Stromal cell of bone marrow (primary cell): ENCODE measurements at regions not wholly inside any gene's neighbourhood (a gene's known extent, or its start where the extent isn't known, plus 50 kb on each side); places are given as distances from the start of the nearest gene placed in this dataset.

Source experiments
- DNase-seq: peaks from one replicate; pipeline ENCODE4 v3.0.0-alpha.2; 2012; ENCODE audit warnings: low read depth

- no peak for DNase-seq
Measured at GRCh38 chr16:74232806-74233465, 63.7 kb upstream of the PSMD7 start.

DNA sequence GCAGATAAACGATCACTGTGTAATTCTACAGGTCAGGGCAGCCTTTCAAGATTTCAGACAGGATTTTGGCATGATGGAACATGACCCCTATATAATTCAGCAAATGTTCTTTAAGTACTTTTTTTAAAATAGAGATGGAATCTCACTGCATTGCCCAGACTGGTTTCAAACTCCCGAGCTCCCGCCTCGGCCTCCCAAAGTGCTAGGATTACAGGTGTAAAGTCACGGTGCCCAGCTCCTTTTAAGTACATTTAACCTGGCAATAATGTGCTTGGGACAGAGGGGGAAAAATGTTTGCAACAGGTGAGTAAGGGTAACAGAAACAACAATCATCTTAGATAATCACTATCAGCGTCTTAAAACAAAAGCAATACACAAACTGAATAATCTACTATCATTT, 66.5 kb upstream of the PSMD7 start:
- no peak for DNase-seq

DNA sequence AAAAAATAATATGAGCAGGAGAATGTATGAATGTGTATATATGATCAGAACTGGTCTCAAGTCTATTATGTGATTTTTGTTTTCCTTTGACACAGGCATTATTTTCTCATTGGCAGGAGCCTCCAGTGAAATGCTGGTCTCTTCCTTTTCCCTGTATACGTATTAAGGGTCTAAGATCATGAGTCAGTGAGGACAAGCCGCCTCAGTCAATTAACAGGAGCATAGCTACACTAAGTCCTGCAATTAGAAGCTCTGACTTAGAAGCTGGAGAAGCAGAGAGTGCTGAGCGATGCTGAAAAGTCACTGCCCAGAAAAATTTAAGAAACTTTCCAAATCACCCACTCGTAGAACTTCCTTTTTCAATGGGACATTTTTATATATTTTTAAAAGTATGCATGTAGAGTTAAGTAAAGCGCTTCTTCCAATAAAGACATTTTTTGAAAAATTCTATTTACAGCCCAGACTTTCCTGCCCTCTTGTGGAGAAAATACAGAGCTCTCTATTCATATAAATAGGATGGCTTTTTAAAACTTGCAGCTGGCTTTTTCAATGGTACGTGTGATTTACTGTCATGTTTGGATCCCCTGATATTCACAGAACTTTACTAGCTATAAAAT, 70.2 kb upstream of the PSMD7 start:
- peak; percentile 8 for DNase-seq

DNA sequence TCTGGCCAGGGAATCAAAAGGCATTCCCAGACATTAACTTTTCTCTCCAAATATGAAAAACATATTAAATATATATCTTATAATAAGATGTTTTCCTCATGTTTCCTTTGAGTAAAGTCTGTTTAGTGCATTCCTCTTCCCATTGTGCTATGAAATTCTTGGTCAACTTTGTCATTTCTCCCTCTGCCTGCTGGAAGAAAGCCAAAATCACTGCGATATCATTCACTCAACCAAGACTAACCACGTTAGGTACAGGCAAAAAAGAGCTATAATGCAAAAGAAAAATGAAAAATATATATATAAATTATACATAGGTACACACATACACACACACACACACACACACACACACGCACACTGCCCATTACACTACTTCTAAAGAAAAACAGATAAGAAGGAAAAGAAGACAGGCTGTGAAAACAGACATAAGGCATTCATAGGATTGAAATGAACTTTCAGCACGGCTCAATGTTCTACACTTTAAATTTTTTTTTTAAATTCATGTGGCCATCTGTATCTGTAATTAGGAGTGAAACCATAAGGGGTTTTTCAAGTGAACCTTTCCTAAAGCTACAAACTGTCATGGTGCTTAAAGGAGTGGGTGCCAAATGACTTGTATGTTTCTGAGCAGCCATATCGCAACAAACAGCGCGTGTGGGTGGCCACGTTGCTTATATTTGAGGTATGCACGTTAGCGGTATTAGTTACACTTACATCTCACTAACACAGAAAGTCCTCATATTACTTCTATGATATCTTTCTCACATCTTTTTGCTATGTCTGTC, 71.6 kb upstream of the PSMD7 start:
- peak; percentile 3 for DNase-seq

- DNase-seq, result no peak
Measured at GRCh38 chr16:74221828-74222227, 74.8 kb upstream of the PSMD7 start.

GRCh38 chr16:74219706-74220105, 76.9 kb upstream of the PSMD7 start:
- DNase-seq, result no peak

DNA sequence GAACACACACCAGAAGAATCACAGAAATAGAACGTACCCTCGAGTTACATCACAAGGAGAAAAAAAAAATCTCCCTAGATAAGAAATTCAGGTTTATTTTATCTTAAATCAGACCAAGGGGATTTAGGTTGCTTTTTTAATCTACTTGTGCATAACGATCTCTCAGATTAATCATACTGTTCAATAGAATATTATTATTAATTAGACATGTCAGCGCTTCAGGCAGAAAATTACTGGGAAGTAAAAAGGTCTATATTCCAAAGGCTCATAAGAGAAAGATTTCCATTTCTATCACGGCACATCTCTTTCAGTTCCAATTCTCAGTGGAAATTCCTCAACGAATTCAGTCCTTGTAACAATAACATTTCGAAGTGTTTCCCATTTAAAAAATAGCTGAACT, 77.7 kb upstream of the PSMD7 start:
- DNase-seq, result no peak

DNA sequence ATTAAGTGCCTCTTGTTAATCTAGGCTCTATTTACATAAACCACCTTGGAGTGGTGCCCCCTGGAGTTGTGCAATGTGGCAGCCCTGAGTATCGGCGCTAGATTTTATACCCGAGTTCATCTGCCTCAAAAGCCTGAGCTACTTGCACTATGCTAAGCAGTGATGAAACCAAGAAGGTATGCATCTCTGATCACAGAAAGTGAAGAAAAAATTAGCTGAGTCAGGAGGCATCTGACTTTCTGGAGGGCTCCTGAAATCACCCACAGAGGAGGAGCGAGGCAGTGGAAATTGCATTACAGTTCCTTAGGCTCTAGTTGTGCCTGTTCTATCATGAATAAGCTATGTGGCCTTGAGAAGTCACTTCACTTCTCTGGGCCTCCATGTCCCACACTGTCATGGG, 80.3 kb upstream of the PSMD7 start:
- no peak for DNase-seq

DNA sequence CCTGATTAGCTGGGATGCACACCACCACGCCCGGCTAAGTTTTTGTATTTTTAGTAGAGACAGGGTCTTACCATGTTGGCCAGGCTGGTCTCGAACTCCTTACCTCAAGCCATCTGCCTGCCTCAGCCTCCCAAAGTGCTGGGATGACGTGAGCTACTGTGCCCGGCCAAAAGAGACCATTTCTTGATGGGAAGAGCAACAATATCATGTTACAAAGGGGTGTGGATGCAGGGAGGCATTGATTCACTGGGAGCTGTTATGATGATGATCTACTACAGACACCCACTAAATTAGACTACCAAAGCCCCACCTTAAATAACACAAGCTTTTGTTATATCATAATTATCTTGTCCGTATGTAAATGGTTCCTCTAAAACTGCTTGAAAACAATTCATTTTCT, 81.4 kb upstream of the PSMD7 start:
- no peak for DNase-seq

GRCh38 chr16:74213372-74213771, 83.2 kb upstream of the PSMD7 start:
- DNase-seq, result no peak

- DNase-seq, result no peak
Measured at GRCh38 chr16:74210245-74210644, 86.4 kb upstream of the PSMD7 start.

GRCh38 chr16:74202009-74202408, 94.6 kb upstream of the PSMD7 start:
- no peak for DNase-seq

GRCh38 chr16:74201576-74201975, 95.0 kb upstream of the PSMD7 start:
- no peak for DNase-seq

DNA sequence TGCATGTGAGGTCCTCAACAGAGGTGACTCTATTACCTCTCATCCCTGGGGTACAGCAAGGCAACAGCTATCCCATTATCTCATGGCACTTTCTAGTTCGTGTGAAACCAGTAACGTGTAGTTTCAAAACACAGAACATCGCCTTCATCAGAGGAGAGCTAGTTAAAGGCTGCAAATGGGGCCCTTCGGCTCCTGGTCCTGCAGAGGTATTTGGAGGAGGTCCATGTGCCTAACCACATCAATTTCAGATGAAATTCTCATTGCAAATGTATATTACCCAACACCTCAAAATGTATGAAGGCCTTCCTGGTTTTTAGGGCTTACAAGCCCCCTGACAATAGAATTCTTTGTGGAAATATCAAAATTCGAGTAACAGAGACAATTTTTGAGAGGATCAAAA, 95.7 kb upstream of the PSMD7 start:
- DNase-seq, result no peak

DNA sequence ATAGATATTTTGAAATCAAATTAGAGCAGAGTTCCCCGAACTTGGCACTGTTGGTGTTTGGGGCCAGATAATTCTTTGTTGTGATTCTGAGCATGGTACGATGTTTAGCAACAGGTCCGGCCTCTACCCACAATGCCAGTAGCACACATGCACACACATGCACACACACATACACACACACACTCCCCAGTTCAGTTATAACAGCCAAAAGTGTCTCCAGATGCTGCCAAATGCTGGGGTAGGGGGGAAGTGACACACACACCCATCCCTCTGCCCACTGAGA, 96.8 kb upstream of the PSMD7 start:
- no peak for DNase-seq

DNA sequence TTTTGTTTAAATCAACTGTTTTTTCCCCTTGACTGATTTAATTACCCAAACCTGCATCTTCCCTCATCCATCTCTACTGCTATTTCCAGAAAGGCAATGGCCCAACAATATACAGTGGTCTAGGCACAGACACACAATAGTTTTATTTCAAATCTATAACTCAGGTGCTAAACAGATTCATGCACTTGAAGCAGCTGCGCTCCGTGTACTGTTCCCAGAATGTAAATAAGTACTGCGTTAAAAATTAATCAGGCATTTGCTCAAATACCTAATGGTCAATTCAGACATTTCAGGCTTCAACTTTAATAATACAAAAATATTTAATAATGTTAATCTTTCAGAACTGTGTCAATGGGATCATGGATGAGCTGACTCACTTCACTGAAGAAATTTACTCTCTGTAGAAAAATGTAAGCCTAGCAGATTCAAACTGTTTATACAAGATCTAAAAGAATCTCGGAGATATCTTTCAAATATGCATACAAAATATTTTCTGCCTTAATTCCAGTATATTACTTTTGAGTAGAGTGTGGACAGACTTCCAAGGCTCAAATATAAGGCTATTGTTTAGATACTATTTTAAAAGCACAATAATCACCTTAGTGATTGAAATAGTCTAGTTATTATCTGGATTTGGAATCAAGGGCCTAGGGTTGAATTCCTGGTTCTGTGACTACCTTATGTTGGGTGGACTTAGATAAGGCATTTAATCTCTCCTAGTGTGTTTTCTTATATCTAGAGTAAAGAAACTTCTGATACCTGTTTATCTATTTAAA, 97.4 kb upstream of the PSMD7 start:
- no peak for DNase-seq

GRCh38 chr16:74192281-74192797, 104.3 kb upstream of the PSMD7 start:
- DNase-seq, result no peak

GRCh38 chr16:74190292-74190691, 106.3 kb upstream of the PSMD7 start:
- DNase-seq, result no peak

DNA sequence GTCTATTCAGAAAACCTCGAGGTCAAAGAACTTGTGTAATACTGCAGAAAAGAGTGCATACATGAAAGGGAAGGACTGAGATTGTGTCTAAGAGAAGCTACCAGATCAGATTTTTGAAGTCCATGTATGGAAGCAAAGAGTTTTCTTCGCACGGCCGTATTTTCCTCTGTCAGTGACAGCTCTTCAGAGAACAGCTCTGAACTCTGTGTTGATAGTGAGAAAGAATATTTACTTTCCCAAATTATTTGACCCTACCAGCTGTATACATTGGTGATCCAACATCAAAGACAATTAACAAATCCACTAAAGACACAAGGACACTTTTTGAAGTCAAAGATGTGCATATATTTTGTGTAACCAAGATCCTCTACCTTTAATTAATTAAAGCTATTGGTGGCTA, 107.8 kb upstream of the PSMD7 start:
- no peak for DNase-seq

- peak; percentile 12 for DNase-seq
Measured at GRCh38 chr16:74186561-74186971, 110.0 kb upstream of the PSMD7 start.

- DNase-seq, result no peak
Measured at GRCh38 chr16:74184839-74185238, 111.8 kb upstream of the PSMD7 start.

- no peak for DNase-seq
Measured at GRCh38 chr16:74183601-74184360, 112.8 kb upstream of the PSMD7 start.
